Astrocyte of the hippocampus (primary cell): ENCODE measurements at regions not wholly inside any gene's neighbourhood (a gene's known extent, or its start where the extent isn't known, plus 50 kb on each side); places are given as distances from the start of the nearest gene placed in this dataset.
"Not testable (repeated sequence)": the region's sequence is repeated elsewhere in the genome, so short reads cannot be mapped to it uniquely, and the experiment has no call there.

Experiments used
- DNase-seq: peaks from one replicate; pipeline ENCODE4 v3.0.0; 2011; ENCODE audit warnings: low read depth, low spot score

DNA sequence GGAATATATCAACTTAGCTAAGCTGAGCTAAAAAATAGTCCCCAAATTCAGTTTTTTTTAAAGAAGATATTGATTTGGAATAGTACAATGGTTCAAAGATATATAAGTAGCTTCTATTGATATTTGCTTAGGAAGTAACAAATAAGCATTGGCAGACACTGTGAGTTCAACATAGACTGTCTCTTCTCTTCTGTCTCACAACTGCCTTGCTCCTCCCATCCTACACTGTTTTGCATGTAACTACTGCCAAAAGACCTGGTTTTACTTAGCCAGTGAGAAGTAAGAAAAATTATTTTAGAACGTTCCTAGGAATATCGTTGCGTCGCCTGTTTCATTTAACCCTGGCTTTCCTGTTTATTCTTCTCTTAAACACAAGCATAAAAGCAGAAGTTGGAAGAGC lies 859.0 kb upstream of the SPRY2 start:
- no peak for DNase-seq

DNA sequence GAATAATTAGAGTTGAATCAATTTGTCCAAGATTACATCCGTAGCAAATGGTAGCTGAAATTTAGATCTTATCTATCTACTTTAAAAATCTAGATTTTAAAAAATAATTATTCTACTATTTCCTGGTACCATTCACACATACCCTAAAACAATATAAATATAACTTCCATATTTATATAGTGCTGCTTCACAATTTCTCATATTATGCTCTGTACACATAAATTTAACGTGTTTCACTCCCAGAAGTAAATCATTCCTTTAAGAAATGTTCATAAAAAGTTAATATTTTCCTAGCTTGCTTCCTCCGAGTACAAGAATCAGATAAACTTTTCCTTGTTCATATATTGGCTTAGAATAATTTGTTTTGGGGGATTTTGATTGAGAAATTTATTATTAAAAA lies 857.0 kb upstream of the SPRY2 start:
- DNase-seq: no peak

DNA sequence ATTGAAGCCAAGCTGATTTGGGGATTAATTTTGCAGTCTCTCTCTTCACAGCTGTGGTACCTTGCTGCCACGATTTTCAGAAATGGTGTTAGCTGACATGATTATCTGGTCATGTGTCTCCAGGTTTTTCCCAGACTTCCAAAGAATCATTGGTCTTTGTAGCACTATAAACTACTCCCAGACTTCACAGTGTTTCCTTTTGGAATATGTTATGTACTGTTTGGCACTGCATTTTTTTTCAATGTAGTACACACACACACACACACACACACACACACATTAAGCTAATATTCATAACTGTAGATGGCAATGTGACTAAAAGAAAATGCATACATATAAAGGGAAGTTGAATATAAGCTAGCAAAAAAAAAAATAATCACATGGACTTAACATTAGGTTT lies 856.6 kb upstream of the SPRY2 start:
- no peak for DNase-seq

DNA sequence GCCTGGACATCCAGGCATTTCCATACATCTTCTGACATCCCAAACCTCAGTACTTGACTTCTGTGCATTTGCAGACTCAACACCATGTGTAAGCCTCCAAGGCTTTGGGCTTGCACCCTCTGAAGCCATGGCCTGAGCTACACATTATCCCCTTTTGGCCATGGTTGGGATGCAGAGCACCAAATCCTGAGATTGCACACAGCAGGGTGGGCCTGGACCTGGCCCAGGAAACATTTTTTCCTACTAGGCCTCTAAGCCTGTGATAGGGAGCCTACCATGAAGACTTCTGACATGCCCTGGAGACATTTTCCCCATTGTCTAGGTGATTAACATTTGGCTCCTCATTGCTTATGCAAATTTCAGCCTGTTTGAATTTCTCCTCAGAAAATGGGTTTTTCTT lies 853.4 kb upstream of the SPRY2 start:
- DNase-seq: no peak

DNA sequence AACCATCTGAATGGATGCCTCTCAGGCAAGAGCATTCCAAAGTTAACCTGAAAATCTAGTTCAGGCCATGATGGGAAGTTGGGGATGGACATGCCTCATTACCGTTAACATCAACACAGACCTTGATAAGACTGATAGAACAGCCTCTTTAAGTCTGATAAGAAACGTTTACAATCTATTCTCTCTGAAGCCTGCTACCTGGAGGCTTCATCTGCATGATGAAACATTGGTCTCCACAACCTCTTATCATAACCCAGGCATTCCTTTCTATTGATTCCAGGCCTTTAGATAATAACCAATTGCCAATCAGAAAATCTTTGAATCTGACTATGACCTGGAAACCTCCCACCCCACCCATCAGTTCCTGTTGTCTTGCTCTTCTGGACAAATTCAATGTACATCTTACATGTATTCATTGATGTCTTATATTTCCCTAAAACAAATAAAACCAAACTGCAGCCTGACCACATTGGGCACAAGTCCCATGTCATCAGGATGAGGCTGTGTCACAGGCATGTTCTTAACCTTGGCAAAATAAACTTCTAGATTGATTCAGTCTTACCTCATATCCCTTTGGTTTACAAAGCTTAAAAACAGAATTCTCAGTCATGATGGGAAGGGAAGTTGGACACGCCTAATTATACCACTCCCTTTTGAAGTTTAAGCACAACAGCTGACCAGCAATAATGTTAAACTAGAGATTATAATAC lies 843.8 kb upstream of the SPRY2 start:
- peak; percentile 2 for DNase-seq

DNA sequence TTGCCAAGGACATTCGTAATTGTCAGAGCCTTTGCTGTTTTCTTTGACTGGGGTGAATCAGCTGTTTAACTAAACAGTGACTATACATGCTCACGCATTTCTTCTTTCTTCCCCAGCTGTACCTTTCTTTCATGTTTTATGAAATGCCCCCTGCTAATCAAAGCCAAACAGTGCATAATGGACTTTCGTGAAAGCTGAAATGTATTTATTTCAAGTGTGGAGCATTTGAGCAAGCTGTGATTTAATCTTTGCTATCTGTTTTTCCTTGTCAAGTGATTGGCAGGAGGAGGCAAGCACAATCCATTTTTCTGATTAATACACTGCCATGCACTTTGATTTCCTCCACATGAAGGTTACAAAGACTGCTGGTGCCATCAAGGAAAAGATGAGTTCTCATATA lies 831.7 kb upstream of the SPRY2 start:
- DNase-seq: no peak

DNA sequence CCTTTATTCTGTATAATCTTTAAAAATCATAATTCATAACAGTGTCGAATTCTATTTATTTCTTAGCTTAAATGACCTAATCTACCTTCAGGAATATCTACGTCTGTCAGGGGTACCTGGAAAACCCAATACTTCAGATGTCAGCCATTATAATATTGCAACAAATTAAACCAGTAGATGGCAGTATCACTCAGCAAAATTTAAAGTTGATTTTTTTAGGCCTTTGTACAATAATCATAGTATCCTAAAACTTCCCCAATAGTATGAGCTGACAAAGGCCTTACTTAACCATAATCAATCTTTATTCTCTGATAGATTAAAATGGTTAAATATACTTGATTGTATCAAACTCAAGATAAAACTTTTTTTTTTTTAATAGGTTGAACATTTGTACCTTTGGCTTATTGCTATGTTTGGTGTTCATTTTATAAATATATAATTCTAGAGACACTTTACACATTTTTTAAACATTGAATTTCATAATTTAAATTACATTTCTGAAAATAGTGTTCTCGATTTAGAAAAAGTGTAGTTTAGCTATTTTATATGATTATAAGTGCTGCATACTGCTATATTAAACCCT lies 830.2 kb upstream of the SPRY2 start:
- peak; percentile 32 for DNase-seq

DNA sequence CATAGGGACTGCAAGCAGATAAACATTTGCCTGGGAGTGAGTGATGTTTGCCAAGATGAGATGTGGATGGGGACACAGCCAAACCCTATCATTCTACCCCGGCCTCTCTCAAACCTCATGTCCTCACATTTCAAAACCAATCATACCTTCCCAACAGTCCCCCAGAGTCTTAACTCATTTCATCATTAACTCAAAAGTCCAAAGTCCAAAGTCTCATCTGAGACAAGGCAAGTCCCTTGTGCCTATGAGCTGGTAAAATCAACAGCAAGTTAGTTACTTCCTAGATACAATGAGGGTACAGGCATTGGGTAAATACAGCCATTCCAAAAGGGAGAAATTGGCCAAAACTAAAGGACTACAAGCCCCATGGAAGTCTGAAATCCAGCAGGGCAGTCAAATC lies 822.9 kb upstream of the SPRY2 start:
- DNase-seq: not testable (repeated sequence)

DNA sequence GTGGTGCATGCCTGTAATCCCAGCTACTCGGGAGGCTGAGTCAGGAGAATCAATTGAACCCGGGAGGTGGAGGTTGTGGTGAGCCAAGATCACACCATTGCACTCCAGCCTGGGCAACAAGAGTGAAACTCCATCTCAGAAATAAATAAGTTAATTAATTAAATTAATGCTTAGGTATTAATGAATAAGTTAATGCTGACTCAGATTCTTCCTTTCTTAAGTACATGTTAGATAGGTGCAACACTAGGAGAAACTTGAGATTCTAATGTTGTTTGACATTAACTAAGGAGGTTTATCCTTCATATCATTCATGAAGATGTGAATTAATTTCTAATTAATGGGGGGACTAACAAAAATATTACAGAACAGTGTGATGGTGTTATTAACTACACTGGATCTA lies 812.6 kb upstream of the SPRY2 start:
- DNase-seq: no peak

DNA sequence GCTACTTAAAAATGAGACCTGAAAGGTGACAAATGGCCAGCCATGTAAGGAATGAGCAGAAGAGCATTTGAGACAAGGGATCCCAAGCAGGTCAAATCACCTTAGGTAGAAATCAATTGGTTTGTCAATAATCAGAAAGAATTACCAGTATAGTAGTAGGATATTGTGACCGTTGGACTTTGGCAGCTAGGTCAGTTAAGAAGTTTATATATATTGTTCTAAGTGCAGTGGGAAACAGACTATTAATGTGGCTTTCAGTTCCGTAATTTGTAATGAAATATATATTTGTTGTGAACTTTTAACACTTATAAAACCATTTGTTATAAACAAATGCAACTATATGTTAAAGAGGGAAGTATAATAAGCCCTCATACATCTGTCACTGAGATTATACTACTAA lies 807.9 kb upstream of the SPRY2 start:
- no peak for DNase-seq

DNA sequence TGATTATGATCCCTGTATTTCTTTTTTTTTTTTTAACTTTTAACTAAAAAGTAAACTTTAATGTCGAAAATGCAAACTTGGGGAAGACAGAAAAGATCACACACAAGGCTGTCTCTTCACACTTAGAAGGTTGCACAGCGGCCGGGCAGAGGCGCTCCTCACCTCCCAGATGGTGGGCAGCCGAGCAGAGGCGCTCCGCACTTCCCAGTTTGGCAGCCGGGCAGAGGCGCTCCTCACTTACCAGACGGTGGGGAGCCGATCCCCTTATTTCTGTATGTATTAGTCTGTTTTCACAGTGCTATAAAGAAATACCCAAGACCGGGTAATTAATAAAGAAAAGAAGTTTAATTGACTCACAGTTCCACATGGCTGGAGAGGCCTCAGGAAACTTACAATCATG lies 805.6 kb upstream of the SPRY2 start:
- not testable (repeated sequence) for DNase-seq

DNA sequence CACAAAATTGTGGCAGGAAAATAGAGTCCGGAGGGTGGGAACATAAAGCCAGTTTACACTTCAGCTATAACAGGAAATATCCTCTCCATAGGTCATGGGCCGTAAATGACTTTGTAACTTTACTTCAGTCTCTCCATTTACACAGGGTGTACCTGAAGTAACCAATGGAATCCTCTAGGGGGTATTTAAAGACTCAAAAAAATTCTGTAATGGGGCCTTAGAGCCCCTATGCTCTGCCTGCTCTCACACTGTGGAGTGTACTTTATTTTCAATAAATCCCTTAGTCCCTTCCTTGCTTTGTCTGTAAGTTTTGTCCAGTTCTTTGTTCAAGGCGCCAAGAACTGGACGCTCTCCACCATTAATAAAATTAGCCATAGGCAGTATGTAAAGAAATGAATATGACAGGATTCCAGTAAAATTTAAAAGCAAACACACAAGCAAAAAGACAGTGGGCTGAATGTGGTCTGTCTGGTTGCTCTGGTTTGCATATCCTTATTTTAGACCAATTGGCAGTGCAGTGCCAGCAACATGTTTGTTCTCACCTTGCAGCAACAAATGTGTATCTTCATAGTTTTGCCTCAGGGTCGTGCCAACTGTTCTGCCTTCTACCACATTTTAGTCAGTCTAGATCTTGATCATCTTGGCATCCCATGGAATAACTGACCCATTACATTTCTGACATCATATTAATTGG lies 801.5 kb upstream of the SPRY2 start:
- no peak for DNase-seq

DNA sequence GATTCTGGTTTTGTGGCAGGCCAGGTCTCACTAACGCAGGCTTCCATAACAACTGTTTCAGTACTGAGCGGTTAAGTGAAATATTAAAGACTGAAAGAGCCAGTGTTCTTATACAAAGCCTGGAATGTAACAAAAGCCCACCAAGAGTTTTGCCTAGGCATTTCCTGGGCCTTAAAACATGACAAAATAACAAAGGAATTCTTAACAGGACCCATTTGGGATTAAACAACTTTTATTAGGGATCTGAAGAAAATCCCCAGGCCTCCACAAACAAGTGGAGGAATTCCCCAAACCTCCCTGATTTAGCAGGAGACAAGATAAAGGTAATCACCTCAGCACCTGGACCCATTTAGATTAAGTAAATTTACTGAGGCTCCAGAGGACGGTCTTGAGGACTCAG lies 799.7 kb upstream of the SPRY2 start:
- DNase-seq: peak; percentile 2

DNA sequence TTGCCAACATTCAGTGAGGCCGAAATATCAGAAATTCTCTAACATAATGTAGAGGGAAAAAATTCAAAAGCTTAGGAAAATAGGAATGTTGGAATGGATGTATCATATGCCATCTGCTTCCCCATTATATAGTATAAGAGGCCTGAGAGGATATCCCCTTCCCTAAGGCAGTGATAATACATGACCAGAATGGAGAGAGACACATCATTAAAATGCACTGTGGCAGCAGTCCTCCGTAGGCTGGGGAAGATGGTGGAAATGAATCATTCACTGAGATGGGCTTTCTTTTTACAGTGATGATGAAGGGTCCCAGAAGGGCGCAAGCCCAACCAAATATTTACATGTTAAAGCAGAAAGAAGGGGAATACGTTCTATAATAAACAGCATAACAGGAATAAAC lies 799.1 kb upstream of the SPRY2 start:
- no peak for DNase-seq

DNA sequence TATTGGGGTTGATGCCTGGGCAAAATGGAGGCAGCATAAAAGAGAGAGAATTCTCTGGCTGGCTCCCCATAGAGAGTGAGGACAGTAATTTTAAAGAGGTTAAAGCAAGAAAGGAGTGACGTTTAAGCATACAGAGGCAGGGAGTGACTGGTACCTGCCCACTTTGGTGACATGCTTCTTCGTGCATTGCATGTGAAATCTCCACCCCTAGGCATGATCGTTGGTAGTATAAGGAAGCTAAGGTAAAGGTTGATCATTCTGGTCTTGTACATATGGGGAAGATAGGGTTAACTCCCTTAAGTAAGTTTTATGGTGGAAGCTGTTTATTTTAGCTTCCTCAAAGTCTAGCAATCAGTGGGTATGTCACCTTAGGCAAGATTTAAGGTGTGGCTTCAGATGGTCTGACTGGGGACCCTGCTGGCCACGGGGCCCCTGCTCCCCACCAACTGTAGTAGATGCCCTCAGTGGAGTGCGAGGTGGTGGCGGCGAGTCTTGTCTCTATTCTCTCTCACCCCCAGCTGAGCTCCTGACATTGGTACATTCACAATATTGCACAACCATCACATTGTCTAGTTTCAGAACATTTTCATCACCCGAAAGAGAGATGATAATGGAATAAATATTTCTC lies 797.5 kb upstream of the SPRY2 start:
- DNase-seq: no peak

DNA sequence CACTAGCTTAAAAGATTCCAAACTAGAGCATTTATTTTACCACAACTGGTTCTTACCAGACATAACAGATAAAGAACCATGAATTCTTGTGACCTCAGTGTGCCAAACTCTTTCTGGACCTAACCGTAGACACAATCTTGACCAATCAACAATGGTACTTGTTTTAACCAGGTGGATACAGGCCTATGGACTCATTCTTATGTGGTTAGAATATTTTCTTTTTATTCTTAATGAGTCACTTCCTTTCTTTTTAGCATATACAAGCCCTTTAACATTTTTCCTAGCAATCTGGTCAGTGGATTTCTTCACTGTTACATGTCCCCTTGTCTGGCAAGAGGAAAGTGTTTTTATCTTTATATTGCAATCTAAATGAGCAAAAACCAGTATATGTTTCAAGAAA lies 792.1 kb upstream of the SPRY2 start:
- DNase-seq: peak; percentile 49

DNA sequence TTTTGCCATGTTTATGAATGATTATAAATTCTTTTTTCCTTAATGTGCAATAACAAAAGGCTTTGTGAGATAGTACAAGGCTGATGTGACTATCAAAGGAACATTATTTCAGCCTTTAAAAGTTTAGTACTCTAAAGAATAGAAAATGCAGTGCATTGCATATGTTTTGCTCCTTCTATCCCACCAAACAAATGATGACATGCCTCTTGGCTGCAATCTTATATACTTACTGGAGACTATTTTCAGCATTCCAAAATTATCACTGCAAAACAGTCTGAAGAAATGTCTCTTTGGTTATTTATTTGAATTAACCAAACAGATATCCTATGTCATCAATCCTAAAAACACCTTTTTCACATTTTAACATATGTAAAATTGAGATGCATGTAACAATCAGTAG lies 776.5 kb upstream of the SPRY2 start:
- DNase-seq: no peak

DNA sequence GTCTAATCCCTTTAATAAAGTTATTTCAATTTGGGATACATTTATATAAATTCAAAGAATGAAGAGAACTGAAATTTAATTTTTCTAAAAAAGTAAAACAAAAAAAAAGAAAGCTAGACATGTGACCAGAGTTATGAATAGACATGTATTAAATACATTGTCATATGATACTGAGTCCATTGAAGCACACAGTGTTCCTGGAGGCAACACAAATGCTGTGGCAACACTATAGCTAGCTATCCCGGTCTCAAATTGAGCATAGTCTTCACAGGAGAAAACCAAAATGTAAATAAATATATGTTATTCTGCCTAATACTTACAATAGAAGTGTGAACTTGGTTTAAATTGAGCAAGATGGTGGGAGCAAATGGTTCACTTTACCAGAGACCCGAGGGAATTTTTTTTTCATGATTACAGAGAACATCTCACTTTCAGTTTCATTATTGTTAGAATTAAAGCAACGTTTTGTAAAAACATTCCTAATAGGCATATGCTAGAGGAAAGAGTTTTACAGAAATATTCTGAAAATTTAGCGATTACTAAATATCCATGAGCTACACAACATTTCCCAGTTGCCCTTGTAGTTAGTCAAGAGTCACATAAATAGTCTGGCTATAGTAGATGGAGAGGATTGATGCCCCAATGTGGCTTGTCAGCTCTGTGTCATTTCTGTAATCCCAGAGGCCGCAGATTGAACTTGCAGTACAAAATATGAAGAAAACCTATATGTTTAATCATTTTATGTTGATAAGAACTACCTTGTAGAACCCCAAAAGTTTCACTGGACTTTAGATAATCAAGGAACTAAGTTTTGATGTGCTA lies 775.7 kb upstream of the SPRY2 start:
- no peak for DNase-seq

DNA sequence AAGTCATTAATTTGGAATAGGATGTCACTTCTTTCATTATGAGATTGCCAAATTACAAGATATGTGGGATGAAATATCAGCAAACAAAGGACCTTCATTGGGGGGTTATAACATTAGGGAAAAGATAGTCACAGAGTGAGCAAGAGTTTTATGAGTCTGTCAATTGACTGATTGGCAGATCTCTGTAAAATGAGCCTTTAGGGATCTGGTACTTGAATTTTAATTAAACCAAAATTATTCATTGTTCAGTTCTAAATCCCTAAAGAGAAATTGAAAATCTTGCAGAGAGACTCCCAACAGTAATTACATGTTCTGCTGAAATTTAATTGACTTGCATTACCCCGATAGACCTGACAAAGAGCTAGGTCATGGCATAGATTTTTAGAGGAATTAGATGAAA lies 768.1 kb upstream of the SPRY2 start:
- no peak for DNase-seq

DNA sequence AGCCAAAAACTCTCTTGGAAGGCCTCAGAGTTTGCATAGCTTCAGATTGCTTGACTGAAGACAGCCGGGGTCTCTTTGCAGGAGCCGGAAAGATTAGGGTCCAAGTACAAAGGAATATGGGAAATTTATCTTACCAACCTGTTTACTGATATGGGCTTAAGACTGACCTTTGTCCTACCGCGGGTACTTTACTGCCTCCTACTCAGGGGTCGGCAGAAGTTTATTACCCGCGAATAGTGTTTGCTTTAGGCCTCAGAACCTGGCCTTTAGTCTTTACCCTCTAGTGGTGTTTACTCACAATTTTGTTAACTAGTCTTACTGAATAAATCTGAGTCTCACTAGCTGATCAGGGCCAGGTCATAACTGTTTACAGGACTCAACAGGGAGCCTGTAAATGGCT lies 765.4 kb upstream of the SPRY2 start:
- no peak for DNase-seq

DNA sequence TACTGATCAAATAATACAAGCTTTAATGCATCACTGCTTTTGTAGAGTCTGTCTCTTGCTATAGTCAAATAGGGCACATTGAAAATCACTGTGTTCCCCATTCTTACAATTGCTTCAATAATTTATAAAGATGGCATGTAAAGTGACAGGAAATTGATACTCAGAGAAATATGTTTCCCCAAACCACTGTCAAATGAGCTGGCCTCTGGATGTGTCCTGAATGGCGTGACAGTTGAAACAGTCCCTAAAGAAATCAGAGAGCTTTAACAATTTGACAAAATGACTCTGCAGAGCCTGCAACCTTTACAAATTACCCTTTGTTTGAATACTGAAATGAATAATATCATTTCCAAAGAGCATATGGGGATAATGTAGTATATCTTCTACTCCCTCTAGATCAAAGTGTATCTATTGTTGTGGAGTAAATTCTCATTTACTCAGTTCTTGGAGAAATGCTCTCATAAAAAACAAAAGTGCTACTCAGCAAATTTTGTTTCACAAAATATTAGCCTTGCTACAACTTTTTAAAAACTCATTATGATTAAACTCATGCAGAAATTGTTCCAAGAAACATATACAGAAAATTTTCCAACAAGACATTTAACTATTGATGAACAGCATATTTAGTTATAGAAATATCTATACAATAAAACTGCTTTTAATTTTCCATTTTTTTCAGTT lies 763.2 kb upstream of the SPRY2 start:
- DNase-seq: no peak
